ENCODE measurements at regions not wholly inside any gene's neighbourhood (a gene's known extent, or its start where the extent isn't known, plus 50 kb on each side); places are given as distances from the start of the nearest gene placed in this dataset.

DNA sequence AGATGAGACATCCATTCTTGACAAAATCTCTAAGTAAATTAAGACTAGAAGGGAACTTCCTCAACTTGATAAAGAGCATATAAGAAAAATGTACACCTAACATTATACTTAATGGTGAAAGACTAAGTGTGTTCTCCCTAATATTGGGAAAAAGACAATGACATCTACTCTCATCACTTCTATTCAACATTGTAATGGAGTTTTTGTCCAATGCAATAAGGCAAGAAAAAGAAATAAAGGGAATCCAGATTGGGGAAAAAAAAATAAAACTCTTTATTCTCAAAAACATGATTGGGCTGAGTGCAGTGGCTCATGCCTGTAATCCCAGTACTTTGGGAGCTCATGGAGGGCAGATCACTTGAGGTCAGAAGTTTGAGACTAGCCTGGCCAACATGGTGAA is 131.1 kb upstream of the JUN start:
- DNase-seq: no peak

DNA sequence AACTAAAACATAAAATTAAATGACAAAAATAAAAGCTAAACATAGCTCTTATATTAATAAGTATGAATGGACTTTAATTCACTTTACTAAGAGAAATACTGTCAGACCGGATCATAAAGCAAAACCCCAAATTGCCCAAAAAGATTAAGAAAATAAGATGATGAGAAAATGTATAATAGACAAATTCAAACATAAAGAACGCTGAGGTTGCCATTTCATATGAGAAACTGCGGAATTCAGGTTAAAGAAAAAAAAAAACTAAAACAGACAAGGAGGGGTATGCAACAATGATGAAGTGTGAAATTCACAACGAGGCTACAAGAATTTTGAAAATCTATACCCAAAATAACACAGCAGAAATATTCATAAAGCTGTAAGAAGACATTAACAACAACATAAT is 133.6 kb upstream of the JUN start:
- no peak for DNase-seq

DNA sequence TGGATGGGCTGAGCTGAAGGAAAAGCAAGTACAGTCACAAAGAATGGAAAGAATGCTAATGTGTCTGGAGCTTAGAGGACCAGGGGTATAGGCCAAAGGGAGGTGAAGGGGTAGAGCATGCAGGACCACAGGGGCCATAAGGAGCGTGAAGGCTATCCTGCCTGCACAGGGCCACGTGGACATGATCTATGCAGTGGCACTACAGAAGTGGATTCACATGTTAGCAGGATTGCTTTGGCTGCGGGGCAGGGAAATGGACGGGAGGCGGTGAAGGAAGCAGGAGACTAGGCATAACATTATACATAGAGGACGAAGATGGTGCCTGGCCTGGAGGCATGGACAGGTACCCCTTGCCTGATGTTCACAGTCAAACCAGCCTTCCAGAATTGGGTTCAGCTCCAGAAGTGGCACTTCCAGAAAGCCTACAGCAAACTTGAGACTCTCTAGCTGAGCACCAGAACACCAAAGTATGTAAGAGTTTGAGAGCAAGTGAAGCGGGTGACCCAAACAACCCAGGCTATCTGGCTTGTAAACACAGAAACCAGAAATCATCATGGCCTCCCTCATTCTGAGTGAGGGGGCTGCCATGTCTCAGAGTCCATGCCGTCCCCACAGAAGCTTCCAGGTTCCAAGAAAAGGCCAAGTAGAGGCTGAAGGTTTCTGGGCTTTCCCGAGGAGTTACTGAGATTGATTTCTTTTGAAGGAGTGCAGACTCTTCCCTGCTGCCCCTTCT is 135.5 kb upstream of the JUN start:
- no peak for DNase-seq

DNA sequence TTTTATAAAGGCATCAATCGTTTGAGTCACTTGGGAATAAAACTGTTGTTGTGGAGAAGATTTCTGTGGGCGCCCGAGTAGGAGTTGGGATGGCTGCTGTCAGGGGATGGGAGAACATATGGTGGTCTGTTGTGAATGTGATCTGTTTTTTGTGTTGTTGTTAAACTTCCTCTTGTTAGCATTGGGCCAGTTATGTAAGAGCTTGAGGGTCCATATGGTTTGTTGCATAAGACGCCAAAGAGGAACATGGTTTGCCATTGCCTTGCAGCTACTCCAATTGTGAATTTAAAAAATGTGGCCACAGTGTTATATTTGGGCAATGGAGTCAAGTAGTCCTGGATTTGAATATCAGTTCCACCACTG is 136.1 kb upstream of the JUN start:
- no peak for DNase-seq

DNA sequence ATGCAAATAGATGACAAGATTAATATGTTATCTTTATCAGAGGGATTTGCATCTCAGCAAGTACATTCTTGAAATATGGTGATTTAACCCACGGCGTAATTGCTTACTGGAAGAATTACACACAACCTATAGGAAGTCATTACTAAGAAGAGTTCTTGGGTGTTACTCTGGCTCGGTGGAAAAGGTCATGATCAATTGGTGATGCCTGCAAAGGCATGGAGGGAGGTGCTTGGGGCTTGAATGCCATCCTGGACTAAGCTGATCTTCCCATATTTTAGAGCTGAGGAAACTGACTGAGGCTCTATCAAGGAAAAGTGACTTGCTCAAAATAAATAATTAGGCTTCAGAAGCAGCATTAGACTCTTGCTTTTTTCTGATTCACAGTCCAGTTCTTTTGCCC is 137.5 kb upstream of the JUN start:
- no peak for DNase-seq

DNA sequence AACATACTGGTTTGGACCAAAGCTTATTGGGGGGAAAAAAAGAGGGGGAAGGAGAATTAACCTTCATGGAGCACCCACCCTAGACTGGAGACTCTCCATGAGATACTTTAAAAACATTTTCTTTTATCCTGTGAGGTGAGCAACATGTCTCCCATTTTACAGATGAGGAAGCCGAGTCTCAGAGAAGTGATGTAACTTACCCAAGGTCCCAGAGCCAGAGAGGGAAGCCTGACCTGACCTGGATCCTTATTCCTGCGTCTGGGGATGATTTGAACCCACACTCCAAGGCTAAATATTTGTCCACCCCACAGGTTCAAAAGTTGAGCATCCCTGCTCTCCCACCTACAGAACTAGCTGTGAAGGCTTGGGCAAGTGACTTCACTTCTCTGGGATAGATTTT is 137.9 kb upstream of the JUN start:
- DNase-seq: no peak

DNA sequence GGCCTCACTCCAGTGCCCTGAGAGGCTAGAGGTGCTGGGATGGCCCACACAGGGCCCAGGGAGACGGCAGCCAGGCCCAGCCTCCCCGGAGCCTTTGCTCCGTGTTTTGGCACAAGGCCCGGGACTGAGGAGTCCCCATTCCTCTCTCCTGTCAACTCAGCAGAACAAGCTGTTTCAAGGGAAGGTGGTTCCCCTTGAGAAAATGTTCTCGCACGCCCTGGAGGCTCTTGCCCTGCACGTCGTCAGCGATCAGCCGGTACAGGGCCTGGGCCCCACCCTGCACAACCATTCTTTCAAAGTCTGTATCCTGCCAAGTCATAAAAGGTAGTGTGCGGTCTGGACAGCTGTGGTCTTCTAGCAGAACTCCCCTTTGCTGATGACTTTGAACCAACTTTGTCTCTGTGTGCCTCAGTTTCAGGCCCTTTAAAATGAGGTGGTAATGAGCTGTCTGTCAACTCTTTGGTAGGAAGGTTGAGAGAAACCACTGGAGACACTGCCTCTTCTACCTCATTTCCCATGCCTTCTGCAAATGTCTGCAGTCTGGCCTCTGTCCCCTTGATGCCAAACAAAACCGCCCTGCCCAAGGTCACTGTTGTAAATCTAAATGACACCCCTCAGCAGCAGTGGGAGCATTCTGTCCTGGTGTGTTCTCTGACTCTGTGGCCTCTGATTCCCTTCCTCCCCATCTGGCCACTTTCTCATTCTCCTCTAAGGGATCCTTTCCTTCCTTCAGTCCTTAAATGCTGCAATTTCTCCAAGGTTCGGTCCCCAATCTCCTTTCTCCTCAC is 138.6 kb upstream of the JUN start:
- DNase-seq: no peak

DNA sequence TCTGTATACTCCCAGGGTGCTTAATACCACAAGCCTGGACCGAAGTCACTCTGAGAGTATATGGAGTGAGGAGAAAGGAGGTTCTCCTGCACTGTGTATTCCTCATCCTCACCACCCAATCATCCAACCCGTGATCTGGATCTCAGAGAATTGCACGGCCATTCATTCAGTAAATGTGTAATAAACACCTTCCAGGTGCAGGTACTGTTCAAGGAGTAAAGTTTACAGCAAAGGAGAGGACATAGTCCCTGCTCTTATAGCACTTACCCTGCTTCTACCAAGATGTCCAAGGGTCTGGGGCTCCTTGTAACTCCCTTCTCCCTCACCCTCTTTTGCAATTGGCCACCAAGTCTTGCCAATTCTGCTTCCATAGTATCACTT is 139.2 kb upstream of the JUN start:
- DNase-seq: no peak

DNA sequence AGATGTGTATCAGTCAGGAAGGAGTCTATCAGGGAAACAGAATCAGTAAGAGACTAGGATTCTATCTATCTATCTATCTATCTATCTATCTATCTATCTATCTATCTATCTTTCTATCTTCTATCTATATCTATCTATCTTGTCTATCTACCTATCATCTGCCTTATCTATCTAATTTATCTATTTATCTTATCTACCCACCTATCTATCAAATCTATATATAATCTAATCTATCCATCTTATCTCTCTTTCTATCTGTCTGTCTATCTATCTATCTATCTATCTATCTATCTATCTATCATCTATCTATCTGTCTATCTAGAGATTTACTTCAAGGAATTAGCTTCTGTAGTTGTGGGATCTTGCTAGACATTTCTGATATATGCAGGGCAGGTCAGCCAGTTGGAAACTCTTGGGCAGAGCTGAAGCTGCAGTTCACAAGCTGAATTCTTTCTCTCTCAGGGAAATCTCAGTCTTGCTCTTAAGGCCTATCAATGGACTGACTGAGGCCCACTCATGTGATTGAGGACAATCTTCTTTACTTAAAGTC is 140.2 kb upstream of the JUN start:
- DNase-seq: no peak

DNA sequence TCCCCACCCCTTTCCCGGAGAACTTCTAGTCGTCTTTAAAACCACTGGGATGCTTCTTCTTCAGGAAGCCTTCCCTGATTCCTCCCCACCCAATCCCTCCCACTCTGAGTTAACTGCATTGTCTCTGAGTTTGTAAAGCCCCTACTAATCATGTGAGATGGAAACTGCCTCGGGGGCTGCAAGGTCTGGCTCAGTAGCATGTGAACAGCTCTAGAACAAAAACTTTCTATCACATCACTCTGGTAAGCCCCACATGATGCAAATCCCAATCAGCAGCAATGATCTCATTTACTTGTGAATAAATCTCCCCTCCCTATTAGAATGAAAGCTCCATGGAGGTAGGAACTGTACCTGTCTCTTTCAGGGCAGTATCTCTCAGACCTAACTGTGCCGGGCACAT is 141.0 kb upstream of the JUN start:
- DNase-seq: no peak

DNA sequence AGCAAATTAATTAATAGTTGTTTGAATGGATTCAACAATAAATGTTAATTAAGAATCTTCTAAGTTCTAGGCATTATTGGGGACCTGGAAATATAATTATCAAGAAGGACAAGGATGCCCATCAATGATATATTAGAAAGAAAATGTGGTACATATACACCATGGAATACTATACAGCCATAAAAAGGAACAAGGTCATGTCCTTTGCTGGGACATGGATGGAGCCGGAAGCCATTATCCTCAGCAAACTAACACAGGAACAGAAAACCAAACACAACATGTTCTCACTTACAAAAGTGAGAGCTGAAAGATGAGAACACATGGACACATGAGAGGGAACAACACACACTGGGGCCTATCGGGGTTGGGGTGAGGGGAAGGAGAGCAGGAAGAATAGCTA is 141.4 kb upstream of the JUN start:
- no peak for DNase-seq

DNA sequence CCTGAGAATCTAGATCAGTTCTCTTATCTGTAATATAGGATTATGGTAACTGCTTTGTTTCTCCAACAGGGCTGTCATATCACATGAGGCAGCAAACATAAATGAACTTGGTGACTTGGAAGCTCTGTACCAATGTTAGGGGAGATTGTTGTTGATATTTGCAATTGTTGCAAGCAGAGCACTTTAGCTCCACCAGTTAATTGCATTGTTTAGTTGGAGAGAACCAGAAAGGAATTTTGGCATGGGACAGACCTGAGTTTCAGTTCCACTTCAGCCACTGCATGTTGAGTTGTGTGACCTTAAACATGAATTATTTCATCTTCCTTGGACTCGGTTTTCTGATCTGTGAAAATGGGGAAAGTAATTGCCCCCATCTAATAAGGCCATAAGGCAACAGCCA is 142.3 kb upstream of the JUN start:
- DNase-seq: no peak

DNA sequence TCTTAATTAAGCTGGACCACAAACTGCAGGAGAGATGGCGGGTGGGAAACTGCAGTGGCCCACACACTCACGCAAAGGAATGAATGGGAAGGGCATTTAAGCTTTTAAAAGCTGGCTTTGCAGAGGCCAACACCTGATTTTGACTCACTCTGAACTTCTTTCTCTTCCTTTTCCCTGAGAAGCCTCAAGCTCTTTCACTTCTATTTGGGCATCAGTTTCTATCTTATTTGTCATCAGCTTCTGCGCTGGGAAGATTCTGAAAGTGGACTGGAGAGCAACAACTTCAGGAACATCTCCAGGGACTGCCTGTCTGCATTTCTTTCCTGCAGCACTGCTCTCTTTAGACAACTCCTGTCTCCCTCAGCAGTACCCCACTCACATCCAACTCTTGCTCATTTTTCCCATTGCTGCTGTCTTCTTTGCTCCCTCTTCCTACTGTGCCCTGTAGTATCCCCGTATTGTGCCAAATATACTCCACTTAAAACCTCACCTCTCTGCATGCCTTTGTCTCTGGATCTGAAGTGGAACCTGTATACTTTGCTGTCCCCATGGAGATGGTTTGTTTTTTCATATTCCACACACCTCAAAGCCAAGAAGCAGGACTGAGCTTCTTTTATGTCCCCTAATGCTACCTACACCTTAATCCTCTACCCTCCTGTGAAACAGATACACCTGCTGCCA is 143.3 kb upstream of the JUN start:
- peak; percentile 50 for DNase-seq

DNA sequence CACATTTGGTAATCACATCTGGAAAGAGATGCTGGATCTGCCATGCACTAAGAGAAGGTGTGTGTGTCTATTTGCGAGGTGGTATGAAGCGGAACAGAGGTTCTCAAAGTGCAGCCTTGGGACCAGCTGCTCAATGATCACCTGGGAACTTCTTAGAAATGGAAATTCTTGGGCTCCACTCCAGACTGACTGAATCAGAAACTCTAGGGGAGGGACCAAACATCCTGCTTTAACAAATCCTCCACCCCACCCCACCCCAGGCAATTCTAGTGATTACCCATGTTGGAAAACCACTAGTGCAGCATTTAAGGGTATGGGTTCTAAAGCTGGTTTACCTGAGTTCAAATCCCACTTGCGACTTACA is 143.9 kb upstream of the JUN start:
- DNase-seq: no peak

DNA sequence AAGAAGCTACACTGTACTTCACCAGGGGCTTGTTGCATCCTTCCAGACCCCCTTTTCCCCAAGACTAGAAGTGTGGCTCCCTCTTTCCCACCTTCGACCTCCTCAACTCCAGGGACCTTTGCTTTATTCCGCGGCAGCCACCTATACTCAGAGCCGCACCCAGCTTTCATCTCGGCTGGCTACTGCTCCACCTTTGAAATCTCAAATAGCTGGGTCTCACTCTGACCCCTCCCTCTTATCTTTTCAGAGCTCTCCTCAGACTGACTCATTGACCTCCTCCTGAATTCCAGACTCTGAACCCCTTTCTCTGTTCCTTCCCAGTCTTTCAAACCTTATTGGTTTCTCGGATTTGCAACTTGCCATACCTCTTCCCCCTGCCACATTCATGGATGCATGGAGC is 144.7 kb upstream of the JUN start:
- DNase-seq: no peak

DNA sequence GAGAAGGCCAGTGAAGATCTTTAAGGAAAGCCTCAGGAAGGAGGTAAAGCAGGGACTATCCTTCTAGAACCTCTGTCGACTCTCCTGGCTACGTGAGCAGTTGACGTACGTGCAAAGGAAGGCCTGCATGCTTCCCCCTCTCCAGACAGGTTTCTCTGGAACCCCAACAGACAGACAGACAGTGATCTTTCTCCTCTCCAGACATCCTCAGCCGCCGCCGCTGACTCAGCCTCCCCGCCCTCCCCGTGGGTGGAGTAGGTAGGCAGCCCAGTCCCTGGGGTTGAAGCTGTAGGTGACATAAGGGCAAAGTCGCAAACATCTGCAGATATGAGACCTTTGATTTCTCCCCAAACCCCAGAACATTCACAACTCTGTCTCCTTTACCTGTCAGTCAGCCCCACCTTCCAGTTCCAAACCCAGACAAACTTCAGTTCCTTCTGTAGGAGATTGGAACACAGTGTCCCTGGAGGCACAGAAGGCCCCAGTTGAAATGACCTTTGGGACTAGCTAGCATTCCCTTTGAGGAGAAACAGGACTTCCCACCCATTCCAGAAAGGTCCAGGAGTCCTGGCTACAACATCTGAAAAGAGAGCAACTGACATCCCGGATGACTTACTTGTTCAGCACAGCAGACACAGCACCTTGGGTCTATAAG is 146.0 kb upstream of the JUN start:
- no peak for DNase-seq

DNA sequence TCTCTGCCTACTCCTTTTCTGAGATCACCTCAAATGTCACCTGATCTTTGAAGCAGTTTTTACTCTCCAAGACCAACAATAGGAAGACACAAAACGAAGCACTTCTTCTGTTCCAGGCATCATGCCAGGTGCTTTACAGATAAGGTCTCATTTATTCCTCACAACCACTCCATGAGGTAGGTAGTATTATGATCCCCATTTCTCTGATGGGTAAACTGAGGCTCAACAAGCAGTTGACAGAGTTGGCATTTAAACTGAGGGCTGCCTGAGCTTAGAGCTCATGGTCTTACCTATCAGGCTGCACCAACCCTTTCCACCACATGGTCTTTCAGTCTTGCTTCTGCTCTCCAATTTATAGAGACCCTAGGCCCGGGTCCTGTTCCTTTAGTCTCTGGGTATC is 147.2 kb upstream of the JUN start:
- no peak for DNase-seq

DNA sequence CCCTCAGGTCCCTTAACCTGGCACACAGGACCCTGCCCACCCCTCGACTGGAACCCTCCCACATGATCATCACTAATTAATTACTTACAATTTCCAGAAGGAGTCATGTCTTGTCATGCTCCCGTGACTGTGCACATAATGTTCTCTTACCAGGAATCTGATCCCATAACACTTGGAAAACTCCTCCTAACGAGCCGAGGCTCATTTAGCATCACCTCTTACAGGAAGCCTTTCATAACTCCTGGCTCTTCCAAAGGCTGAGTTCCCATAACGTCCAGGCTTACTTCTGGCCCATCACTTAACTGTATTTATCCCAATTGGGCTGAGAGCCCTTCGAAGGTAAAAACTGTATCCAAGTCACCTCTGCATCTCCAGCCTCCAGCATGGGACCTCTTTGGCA is 147.9 kb upstream of the JUN start:
- no peak for DNase-seq

DNA sequence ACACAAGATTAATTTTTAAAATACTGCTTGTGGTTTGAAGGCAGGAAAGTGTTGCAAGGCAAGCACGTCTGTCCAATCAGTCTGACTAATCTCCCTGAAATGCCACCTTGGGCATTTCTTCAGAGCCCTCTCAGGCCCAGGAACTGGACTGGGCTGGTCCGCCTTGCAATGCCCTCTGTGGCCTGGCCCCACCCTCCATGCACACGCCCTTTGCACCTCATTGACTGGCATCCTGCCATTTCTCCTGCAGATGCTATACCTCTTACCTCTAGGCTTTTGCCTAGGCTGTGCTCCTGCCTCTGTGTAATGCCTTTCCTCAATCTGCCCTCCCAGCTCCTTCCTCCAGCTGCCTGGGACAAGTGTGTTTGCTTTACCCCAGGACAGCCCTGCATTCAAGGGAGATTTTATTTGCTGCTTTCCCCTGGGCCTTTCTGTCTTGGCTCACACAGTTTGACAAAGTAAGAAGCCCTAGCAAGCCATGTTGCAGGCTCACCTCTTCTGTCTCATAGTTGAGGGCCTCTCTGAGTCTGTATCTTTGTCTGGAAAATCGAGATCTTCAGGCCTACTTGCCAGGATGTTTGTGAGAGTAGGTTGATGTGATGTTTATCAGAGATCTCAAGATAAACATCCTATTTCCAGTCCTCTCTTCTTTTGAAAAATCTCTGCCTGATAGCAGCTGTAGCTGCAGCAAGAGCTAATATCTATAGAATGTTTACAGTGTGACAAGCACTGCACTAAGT is 149.2 kb upstream of the JUN start:
- DNase-seq: peak; percentile 60

DNA sequence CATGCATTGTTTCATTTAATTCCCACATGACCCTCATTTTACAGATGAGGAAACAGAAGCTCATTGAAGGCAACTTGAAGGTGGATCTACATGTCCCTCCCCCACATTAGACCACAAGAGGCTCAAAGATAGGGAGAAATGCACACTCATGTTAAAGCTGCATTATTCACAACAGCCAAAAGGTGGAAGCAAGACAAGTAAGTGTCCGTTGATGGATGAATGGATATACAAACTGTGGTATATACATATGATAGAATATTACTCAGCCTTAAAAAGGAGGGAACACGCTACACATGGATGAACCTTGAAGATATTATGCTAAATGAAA is 149.7 kb upstream of the JUN start:
- no peak for DNase-seq

DNA sequence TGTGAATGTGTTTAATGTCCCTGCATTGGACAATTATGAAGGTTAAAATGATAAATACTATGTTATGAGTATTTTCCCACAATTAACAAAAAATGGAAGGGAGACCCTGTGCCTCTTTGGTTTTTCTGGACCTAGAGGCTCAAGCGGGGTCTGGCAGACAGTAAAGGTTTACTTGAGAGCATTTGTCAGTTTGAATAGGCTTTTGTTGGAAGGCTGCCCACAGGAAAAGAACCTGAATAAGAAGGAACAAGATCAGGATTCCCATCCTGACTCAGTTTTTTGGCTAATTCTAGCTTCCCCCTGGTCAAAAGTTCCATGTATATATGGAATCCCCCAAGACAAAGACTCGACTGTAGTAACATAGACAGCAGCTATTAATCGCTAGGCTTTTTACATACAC is 150.9 kb upstream of the JUN start:
- DNase-seq: no peak

DNA sequence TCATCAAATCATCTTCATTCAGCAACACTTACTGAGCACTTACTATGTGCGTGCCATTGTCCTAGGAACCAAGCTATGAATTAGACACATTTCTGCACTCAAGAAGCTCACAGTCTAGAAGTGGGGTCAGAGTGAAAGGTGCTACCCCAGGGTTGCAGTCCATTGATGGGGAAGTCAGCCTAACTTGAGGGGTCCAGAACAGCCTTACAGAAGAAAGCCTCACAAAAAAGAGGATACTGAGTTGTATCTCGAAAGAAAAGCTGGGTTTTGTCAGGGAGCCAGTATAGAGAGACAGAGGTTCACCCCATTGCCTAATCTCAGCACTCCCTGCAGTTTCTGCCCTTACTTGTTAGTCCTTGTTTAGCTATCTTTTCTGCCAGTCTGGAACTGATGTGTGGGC is 153.1 kb upstream of the JUN start:
- DNase-seq: no peak

DNA sequence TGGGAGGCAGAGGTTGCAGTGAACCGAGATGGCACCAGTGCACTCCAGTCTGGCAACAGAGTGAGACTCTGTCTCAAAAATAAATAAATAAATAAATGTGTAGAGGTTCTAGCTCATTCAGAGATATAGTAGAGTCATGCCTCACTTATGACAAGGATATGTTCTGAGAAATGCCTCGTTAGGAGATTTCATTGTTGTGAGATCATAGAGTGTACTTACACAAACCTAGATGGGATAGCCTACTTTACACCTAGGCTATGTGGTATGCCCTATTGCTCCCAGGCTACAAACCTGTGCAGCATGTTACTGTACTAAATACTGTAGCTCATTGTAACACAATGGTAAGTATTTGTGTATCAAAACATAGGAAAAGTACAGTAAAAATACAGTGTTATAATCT is 155.3 kb upstream of the JUN start:
- no peak for DNase-seq
